Esophagus mucosa (tissue), 1 donor: ENCODE measurements at regions not wholly inside any gene's neighbourhood (a gene's known extent, or its start where the extent isn't known, plus 50 kb on each side); places are given as distances from the start of the nearest gene placed in this dataset.

Experiments used
- ATAC-seq: fragments of 200-7000 bp; cut with Tn5 transposase; one replicate; pipeline ENCODE4 v1.9.1; 2020
- donor health status: DM: yes; HTN: yes; CAD: no.

DNA sequence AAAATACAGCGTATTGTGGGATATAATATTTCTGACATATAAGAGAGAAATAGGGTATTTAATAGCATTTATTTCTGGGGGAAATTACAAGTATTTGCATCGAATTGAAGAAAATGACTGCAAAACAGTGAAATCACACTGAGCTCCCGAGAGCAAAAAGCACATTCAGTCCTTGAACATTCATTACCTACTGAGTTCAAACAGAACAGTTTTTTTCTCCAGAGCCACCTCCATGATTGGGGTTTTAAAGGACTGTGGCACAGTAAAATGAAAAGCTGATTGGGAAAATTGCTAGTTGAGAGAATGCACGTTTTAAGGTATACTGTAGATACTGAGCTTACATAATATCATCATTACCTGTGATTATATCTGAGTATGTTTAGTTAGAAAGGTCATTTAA lies 58.0 kb upstream of the TRPC4 start:
- ATAC-seq, result no peak

DNA sequence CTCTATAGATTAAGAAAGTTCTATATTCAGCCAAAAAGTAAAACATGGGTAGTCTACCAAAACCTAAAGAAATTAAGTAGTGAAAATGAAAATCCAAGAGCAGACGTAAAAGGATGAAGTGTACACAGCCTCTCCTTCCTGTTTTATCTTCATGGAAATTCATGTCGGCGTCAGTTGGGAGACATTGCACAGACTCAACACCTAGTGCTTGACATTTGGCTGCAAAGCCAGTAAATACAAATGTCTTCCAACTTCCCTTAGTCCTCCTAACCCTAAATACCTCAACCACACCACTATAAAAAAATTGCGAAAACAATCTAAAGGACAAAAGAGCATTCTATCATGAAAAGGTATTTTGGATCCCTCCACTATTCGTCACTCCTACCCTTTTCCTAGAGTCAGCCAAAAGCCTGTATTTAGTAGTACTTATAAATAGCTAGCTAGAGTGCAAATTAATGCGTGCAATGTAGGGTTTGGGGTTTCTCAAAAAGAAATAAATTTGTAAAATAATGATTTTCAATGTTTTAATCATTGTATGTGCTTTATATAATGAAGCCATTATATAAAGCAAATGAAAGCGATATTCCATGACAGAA lies 56.4 kb upstream of the TRPC4 start:
- no peak for ATAC-seq

DNA sequence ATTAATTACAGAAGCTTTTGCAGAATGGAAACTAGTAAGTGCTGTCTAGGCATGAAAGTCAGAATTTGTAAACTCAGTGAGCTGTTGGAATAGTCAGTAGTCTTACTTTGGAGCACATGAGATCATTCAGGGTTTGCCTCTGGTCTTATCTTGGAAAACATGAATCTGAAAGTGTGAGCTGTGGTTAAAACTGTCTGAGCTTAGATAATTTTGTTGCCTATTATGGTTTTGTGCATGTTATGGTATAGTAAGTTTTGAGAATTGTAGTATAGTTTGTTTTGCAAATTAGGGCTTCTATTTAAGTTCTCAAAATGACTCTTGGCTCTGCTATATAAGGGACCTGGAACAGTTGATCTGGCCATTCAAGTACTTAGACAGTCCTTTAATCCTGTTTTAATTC lies 53.7 kb upstream of the TRPC4 start:
- ATAC-seq, result no peak

DNA sequence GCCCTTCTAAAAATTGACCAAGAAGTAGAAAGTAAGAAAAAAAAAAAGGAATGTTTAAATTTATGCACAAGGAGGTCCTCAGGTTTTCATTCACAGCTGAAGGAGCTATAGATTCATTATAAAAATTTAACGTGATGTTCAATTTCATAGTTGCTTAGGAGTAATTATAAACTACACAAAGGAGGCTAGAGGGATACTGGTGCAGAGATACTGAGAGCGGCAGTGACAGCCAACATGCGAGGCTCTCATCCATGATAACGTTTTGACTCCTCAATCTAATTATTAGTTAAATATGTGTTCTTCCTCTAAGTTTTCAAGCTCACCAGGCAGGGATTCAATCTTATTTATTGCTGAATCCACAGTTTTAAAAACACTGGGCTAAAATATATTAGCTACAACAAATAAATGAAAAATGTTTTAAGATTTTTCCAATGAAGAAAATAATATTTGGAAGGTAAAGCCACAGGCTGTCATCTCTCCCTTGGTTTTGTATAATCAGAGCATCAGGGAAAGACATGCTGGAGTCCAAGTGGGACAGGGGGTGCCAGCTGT lies 49.8 kb upstream of the TRPC4 start:
- ATAC-seq, result no peak
